Dendritic cell treated with granulocyte-macrophage colony-stimulating factor and Interleukin-4, amounts not matched to agents 40 ng/mL and 50 ng/mL, for 4 days (primary cell): ENCODE measurements at regions not wholly inside any gene's neighbourhood (a gene's known extent, or its start where the extent isn't known, plus 50 kb on each side); places are given as distances from the start of the nearest gene placed in this dataset.

Experiments
- H3K27ac Mint-ChIP-seq: one replicate; pipeline ENCODE4 v1.8.0; 2022; ENCODE audit warnings: mild to moderate bottlenecking, mixed read lengths
- H3K27me3 Mint-ChIP-seq: one replicate; pipeline ENCODE4 v1.8.0; 2022; ENCODE audit warnings: mild to moderate bottlenecking, mixed read lengths
- H3K36me3 Mint-ChIP-seq: one replicate; pipeline ENCODE4 v1.8.0; 2022; ENCODE audit warnings: low read depth, mixed read lengths
- H3K4me1 Mint-ChIP-seq: one replicate; pipeline ENCODE4 v1.8.0; 2022; ENCODE audit warnings: low read depth, mixed read lengths
- H3K4me3 Mint-ChIP-seq: one replicate; pipeline ENCODE4 v1.8.0; 2022; ENCODE audit warnings: mild to moderate bottlenecking, moderate library complexity, mixed read lengths
- H3K9me3 Mint-ChIP-seq: one replicate; pipeline ENCODE4 v1.8.0; 2022; ENCODE audit warnings: mixed read lengths
- intact Hi-C: fragments of 100-400 bp; cut with micrococcal nuclease; formaldehyde crosslinking; loops from one replicate; pipeline ENCODE4 v1.15.0; 2022

DNA sequence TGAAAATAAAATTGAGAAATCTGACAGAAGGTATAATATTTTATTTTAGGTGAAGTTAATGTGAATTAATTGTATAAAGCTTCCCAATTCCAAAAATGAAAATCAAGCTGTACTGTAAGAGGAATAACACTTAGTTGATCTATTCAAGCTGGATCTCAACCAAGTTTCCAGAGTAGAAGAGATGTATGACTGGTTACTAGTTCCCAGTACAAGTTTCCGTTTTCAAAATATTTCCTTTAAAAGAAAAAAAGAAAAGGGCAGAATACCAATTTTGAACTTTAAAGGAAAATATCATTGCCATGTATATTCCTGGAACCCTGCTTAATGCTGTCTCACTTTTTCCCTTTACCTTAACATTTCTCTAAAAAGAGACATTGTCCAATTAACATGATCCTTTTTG lies 308.5 kb downstream of the IRS1 start:
- no peaks in the 10 kb centered on the region for H3K36me3 Mint-ChIP-seq
- no peak overlapping the region for H3K27ac Mint-ChIP-seq
- intact Hi-C loops = no loop called here
- no peaks in the 10 kb centered on the region for H3K27me3 Mint-ChIP-seq
- H3K9me3 Mint-ChIP-seq = no peaks in the 10 kb centered on the region
- no peak overlapping the region for H3K4me3 Mint-ChIP-seq
- H3K4me1 Mint-ChIP-seq = no peaks in the 10 kb centered on the region

GRCh38 chr2:226489775-226490541 lies 309.7 kb downstream of the IRS1 start:
- no peaks in the 10 kb centered on the region for H3K36me3 Mint-ChIP-seq
- intact Hi-C loops = no loop called here
- no peaks in the 10 kb centered on the region for H3K9me3 Mint-ChIP-seq
- no peaks in the 10 kb centered on the region for H3K4me1 Mint-ChIP-seq
- no peaks in the 10 kb centered on the region for H3K27me3 Mint-ChIP-seq
- no peak overlapping the region for H3K27ac Mint-ChIP-seq
- no peak overlapping the region for H3K4me3 Mint-ChIP-seq

- H3K27me3 Mint-ChIP-seq = peaks cover 7% of the 10 kb centered on the region
- no peak overlapping the region for H3K27ac Mint-ChIP-seq
- H3K9me3 Mint-ChIP-seq = no peaks in the 10 kb centered on the region
- no peaks in the 10 kb centered on the region for H3K36me3 Mint-ChIP-seq
- no peaks in the 10 kb centered on the region for H3K4me1 Mint-ChIP-seq
- no peak overlapping the region for H3K4me3 Mint-ChIP-seq
- intact Hi-C loops = no loop called here
These were observed 311.6 kb downstream of the IRS1 start for GRCh38 chr2:226488034-226488433.

DNA sequence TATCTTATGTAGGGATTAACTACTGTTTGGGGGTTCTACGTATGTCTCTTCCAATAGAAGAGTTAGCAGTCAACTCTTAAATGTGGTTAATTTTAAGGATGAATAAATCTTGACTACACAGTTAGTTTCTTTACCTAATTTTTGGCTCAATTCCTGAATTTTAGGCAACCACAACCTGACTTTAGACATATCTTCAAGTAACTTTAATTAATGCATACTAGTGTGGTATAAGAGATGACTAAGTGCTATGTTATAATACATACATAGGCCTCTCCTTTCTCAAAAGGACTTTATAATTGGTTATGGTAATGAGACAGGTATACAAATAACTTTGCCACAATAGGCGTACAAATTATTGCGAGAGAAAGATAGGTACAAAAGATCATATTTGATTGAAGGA lies 312.0 kb downstream of the IRS1 start:
- no peak overlapping the region for H3K4me3 Mint-ChIP-seq
- H3K9me3 Mint-ChIP-seq = no peaks in the 10 kb centered on the region
- no peaks in the 10 kb centered on the region for H3K4me1 Mint-ChIP-seq
- peaks cover 7% of the 10 kb centered on the region for H3K27me3 Mint-ChIP-seq
- intact Hi-C loops = no loop called here
- H3K27ac Mint-ChIP-seq = no peak overlapping the region
- no peaks in the 10 kb centered on the region for H3K36me3 Mint-ChIP-seq

DNA sequence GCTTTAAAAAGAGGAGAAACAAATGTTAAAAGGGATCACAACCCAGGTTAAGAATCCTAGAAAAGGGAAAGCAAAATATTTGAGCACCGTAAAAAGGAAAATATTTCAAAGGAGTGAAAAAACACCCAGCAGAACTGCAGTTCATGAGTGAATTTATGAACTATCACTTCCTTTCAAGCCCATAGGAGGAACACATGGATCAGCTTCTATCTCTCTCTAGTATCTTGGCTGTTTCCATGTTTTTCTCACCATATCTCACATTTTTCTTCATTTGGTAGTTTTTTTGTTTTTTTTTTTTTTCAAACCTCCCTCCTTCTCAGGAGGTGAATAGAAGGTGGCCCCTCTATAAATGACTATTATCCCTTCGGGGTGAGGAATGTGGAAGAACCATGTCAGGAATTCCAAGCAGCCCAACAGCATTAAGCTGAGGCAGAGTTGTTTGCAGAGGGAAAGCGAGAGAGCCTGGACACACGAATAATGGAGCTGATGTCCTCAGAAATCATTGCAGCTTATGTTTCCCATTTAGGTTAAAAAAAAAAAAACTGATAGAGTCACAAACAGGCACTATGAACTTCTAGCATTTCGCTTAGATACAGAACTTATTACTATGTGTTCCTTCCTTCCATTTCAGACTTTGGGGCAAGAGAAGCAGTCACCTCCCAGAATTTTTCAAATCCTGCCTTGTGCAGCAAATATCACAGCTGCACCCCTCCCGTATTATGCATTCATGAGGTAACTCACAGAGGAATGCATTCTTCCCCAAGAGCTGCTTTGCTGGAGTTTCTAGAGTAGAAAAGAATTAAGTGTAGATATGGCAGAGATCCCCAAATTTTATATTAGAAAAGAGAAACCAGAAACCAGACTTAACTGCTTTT lies 315.6 kb downstream of the IRS1 start:
- Mint-ChIP-seq H3K27ac (no peak overlapping the region), H3K4me1 (no peaks in the 10 kb centered on the region), H3K9me3 (no peaks in the 10 kb centered on the region), H3K36me3 (no peaks in the 10 kb centered on the region), H3K4me3 (no peak overlapping the region), H3K27me3 (peaks cover 7% of the 10 kb centered on the region)
- intact Hi-C loops = no loop called here

GRCh38 chr2:226483143-226483542 lies 316.5 kb downstream of the IRS1 start:
- Mint-ChIP-seq H3K9me3 (no peaks in the 10 kb centered on the region), H3K36me3 (no peaks in the 10 kb centered on the region), H3K4me3 (no peak overlapping the region), H3K27ac (no peak overlapping the region), H3K4me1 (no peaks in the 10 kb centered on the region), H3K27me3 (peaks cover 7% of the 10 kb centered on the region)
- intact Hi-C loops = no loop called here

GRCh38 chr2:226478109-226478809 lies 321.4 kb downstream of the IRS1 start:
- no peak overlapping the region for H3K27ac Mint-ChIP-seq
- H3K4me1 Mint-ChIP-seq = no peaks in the 10 kb centered on the region
- H3K4me3 Mint-ChIP-seq = no peak overlapping the region
- H3K9me3 Mint-ChIP-seq = no peaks in the 10 kb centered on the region
- intact Hi-C loops = no loop called here
- no peaks in the 10 kb centered on the region for H3K36me3 Mint-ChIP-seq
- H3K27me3 Mint-ChIP-seq = no peaks in the 10 kb centered on the region

- Mint-ChIP-seq H3K27me3 (no peaks in the 10 kb centered on the region), H3K27ac (no peak overlapping the region), H3K36me3 (no peaks in the 10 kb centered on the region), H3K4me1 (no peaks in the 10 kb centered on the region), H3K4me3 (no peak overlapping the region), H3K9me3 (no peaks in the 10 kb centered on the region)
- intact Hi-C loops = no loop called here
These were observed 322.2 kb downstream of the IRS1 start for GRCh38 chr2:226477221-226478108.

- H3K27ac Mint-ChIP-seq = no peak overlapping the region
- no peaks in the 10 kb centered on the region for H3K9me3 Mint-ChIP-seq
- intact Hi-C loops = no loop called here
- H3K4me3 Mint-ChIP-seq = no peak overlapping the region
- peaks cover 3% of the 10 kb centered on the region for H3K27me3 Mint-ChIP-seq
- H3K36me3 Mint-ChIP-seq = no peaks in the 10 kb centered on the region
- no peaks in the 10 kb centered on the region for H3K4me1 Mint-ChIP-seq
These were observed 324.0 kb downstream of the IRS1 start for GRCh38 chr2:226475650-226476049.

DNA sequence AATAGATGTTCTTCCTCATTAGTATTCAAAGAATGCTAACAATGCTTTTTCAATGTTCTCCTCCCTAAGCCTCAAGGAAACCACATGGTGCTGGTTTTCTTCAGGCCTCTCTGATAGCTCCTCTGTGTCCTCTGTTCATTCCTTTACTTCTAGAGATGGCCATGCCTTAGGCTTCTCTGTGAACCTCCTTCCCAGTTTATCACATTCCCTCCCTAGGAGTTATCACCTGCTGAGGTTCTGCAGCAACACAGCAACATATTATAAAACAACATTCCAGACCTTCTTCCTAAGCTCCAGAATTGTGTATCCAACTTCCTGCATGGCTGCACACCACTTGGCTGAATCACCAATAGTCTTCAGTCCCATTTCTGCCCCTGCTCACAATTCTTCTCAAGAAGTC lies 325.5 kb downstream of the IRS1 start:
- Mint-ChIP-seq H3K36me3 (no peaks in the 10 kb centered on the region), H3K27ac (no peak overlapping the region), H3K27me3 (peaks cover 3% of the 10 kb centered on the region), H3K4me3 (no peak overlapping the region), H3K4me1 (no peaks in the 10 kb centered on the region), H3K9me3 (no peaks in the 10 kb centered on the region)
- intact Hi-C loops = no loop called here

GRCh38 chr2:226471987-226472470 lies 327.6 kb downstream of the IRS1 start:
- no peak overlapping the region for H3K4me3 Mint-ChIP-seq

DNA sequence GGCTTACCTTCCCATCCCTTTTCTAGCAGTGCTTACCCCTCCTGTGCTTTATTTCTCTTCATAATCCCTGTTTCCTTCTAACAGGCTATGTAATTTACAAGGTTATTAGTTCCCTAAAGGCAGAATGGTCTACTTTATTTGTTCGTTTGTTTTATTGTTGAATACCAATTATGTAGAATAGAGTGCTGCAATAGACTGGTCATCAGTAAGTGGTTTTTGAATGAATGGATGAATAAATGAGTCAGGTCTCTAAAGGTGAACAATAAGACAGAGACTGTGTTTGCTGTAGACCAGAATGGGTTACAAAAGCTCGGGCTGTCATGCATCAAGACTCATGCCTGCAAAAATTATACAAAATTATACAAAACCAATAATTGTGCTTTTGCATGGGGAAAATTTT lies 332.0 kb downstream of the IRS1 start:
- H3K4me1 Mint-ChIP-seq = no peaks in the 10 kb centered on the region
- no peaks in the 10 kb centered on the region for H3K9me3 Mint-ChIP-seq
- H3K27ac Mint-ChIP-seq = no peak overlapping the region
- H3K4me3 Mint-ChIP-seq = no peak overlapping the region
- no peaks in the 10 kb centered on the region for H3K36me3 Mint-ChIP-seq
- intact Hi-C loops = no loop called here
- peaks cover 3% of the 10 kb centered on the region for H3K27me3 Mint-ChIP-seq

More at GRCh38 chr2:226471987-226472470, 327.6 kb downstream of the IRS1 start:
- intact Hi-C loops = no loop called here
- no peaks in the 10 kb centered on the region for H3K4me1 Mint-ChIP-seq
- peaks cover 3% of the 10 kb centered on the region for H3K27me3 Mint-ChIP-seq
- no peaks in the 10 kb centered on the region for H3K9me3 Mint-ChIP-seq
- no peaks in the 10 kb centered on the region for H3K36me3 Mint-ChIP-seq
- H3K27ac Mint-ChIP-seq = no peak overlapping the region

GRCh38 chr2:226467221-226467620 lies 332.4 kb downstream of the IRS1 start:
- Mint-ChIP-seq H3K9me3 (no peaks in the 10 kb centered on the region), H3K36me3 (no peaks in the 10 kb centered on the region), H3K4me1 (no peaks in the 10 kb centered on the region), H3K27ac (no peak overlapping the region), H3K27me3 (peaks cover 3% of the 10 kb centered on the region), H3K4me3 (no peak overlapping the region)
- intact Hi-C loops = no loop called here
